Right cardiac atrium (tissue), 5 donors: ENCODE measurements at regions not wholly inside any gene's neighbourhood (a gene's known extent, or its start where the extent isn't known, plus 50 kb on each side); places are given as distances from the start of the nearest gene placed in this dataset.

Experiments used
- ATAC-seq, 2 donors: fragments of 200-7000 bp; cut with Tn5 transposase; one replicate each; pipeline versions ENCODE4 v1.8.0 to v1.9.1; 2020; ENCODE audit warnings: moderate library complexity in 2 of 2, mild to moderate bottlenecking in 1 of 2
- DNase-seq, 3 donors: peaks; one replicate each; pipeline ENCODE4 v3.0.0-alpha.2; 2020
- H3K27ac ChIP-seq: one replicate; pipeline ENCODE4 v1.5.1; 2013; ENCODE audit warnings: mild to moderate bottlenecking, low read length, control low read depth, moderate library complexity
- H3K27me3 ChIP-seq: one replicate; pipeline ENCODE4 v1.6.1; 2013; ENCODE audit not compliant: control insufficient read depth, insufficient read depth
- H3K4me1 ChIP-seq: one replicate; pipeline ENCODE4 v1.6.1; 2013; ENCODE audit warnings: low read length; ENCODE audit not compliant: control insufficient read depth, insufficient read depth
- H3K4me3 ChIP-seq: one replicate; pipeline ENCODE4 v1.5.1; 2013; ENCODE audit warnings: low read length, control low read depth
- H3K9me3 ChIP-seq: one replicate; pipeline ENCODE4 v1.6.1; 2013; ENCODE audit warnings: low read length; ENCODE audit not compliant: control insufficient read depth
- WGBS: extraction: QIAGEN DNeasy Blood & Tissue Kit; methylation state at CpG from one replicate; pipeline ENCODE4 v1.1.7; 2013; 5-methylcytosine and 5-hydroxymethylcytosine counted together
- intact Hi-C, 4 donors: fragments of 100-400 bp; cut with DNase I; formaldehyde crosslinking; loops; one replicate each; pipeline versions ENCODE4 v1.11.0 to v1.14.0; 2022 to 2023
- donor health status: healthy with polysubstance abuse.
- donor health status: DM: no; HTN: yes; CAD: no.
- donor health status: DM: no; HTN: no; CAD: no.
- donor health status: DM: no; HTN: yes; CAD: no; lungs with severe emphysema.
- donor health status: DM: yes; HTN: yes; CAD: no.

GRCh38 chr7:70997261-70997660 is 134.7 kb upstream of the GALNT17 start:
- H3K4me3 ChIP-seq: no peak overlapping the region
- no peaks in the 10 kb centered on the region for H3K9me3 ChIP-seq
- H3K4me1 ChIP-seq: no peaks in the 10 kb centered on the region
- ATAC-seq: peak in 1 of 2 donors; percentile 45
- WGBS: 56% methylated on average over 1 of the region's 1 CpG
- no peaks in the 10 kb centered on the region for H3K27me3 ChIP-seq
- DNase-seq: no peak
- no peak overlapping the region for H3K27ac ChIP-seq
- intact Hi-C loops: no loop called here

DNA sequence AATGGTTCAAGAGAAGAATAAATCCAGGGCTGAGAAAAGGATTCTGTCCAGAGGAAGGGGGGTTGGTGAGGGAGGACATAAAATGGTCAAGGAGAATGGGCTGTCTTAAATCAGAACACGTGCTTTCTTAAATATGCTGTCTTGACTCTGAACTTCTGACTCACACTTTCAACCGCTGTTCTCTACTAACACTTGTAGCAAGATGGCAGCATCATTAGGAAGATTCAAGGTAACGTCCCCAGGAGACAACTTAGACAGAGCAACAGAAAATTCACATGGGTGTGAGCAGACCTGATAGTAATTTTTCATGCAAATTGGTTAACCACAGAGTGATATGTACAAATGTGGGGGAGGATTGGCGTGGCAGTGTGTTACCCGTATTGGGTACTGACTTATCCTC is 126.8 kb upstream of the GALNT17 start:
- DNase-seq (no peak), ATAC-seq (no peak)
- H3K4me3 ChIP-seq: no peak overlapping the region
- no peaks in the 10 kb centered on the region for H3K4me1 ChIP-seq
- H3K9me3 ChIP-seq: peaks cover 2% of the 10 kb centered on the region
- no peaks in the 10 kb centered on the region for H3K27me3 ChIP-seq
- no peak overlapping the region for H3K27ac ChIP-seq
- 68% methylated on average over 5 of the region's 5 CpGs for WGBS
- intact Hi-C loops: no loop called here

- Histone ChIP-seq H3K4me1 (no peaks in the 10 kb centered on the region), H3K9me3 (no peaks in the 10 kb centered on the region), H3K4me3 (no peak overlapping the region), H3K27me3 (no peaks in the 10 kb centered on the region), H3K27ac (no peak overlapping the region)
- WGBS: 63% methylated on average over 3 of the region's 3 CpGs
- intact Hi-C loops: no loop called here
- ATAC-seq (no peak), DNase-seq (no peak)
Measured at GRCh38 chr7:71009636-71010035, 122.3 kb upstream of the GALNT17 start.

GRCh38 chr7:71015252-71015900 is 116.6 kb upstream of the GALNT17 start:
- peak; percentile 72 to 85 (median 82) for DNase-seq
- H3K9me3 ChIP-seq: no peaks in the 10 kb centered on the region
- no peak overlapping the region for H3K4me3 ChIP-seq
- WGBS: 59% methylated on average over 17 of the region's 17 CpGs
- intact Hi-C loops: no loop called here
- H3K27ac ChIP-seq: no peak overlapping the region
- no peaks in the 10 kb centered on the region for H3K4me1 ChIP-seq
- ATAC-seq: peak; percentile 89 to 90
- no peaks in the 10 kb centered on the region for H3K27me3 ChIP-seq

GRCh38 chr7:71016401-71016800 is 115.5 kb upstream of the GALNT17 start:
- WGBS: 59% methylated on average over 2 of the region's 2 CpGs
- H3K27me3 ChIP-seq: no peaks in the 10 kb centered on the region
- H3K27ac ChIP-seq: no peak overlapping the region
- DNase-seq: no peak
- H3K9me3 ChIP-seq: no peaks in the 10 kb centered on the region
- peak; percentile 27 to 58 for ATAC-seq
- intact Hi-C loops: no loop called here
- no peaks in the 10 kb centered on the region for H3K4me1 ChIP-seq
- H3K4me3 ChIP-seq: no peak overlapping the region

- Histone ChIP-seq H3K4me1 (no peaks in the 10 kb centered on the region), H3K4me3 (no peak overlapping the region), H3K27me3 (no peaks in the 10 kb centered on the region), H3K27ac (no peak overlapping the region), H3K9me3 (no peaks in the 10 kb centered on the region)
- intact Hi-C loops: no loop called here
- WGBS: 91% methylated on average over 17 of the region's 17 CpGs
- DNase-seq (no peak), ATAC-seq (no peak)
Measured at GRCh38 chr7:71017602-71018001, 114.3 kb upstream of the GALNT17 start.

DNA sequence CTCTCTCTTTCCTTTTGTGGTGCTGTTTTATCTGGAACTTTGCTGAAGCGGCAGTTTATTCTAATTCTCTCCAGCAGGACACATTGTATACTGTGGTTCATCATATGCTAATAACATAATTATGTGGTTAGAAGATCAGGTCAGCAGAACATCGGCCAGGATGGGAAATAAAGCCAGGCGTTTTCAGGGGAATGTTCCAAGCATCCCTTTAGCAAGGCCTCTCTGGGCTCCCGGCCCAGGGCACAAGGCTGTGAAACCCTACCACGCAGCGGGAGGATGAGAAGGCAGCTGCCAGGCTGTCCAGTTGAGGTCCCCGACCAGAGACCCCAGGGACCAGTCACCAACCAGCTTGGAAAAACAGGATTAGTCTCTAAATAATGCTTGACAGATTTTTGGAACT is 112.2 kb upstream of the GALNT17 start:
- Histone ChIP-seq H3K4me3 (no peak overlapping the region), H3K9me3 (no peaks in the 10 kb centered on the region), H3K27me3 (no peaks in the 10 kb centered on the region), H3K4me1 (no peaks in the 10 kb centered on the region), H3K27ac (no peak overlapping the region)
- intact Hi-C loops: no loop called here
- ATAC-seq (peak; percentile 60 to 69), DNase-seq (peak; percentile 53 to 83 (median 81))
- 52% methylated on average over 7 of the region's 7 CpGs for WGBS

DNA sequence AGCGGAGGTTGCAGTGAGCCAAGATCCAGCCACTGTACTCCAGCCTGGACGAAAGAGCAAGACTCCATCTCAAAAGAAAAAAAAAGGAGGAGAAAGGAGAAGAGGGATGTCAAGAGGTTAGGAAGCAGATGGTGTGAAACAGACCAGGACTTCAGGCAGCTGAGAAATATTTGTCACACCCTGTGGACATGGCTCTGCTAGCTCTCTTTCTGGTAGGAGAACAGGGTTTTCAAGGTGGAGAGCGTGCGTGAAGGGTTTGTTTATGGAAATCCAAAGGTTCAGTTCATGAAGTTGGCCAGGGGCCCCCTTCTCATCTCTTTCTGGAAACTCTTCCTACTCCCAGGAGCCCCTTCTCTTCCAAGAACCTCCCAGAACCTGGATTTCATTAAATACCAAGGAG is 110.8 kb upstream of the GALNT17 start:
- H3K4me1 ChIP-seq: no peaks in the 10 kb centered on the region
- H3K27ac ChIP-seq: no peak overlapping the region
- DNase-seq (no peak), ATAC-seq (no peak)
- 76% methylated on average over 4 of the region's 4 CpGs for WGBS
- no peaks in the 10 kb centered on the region for H3K9me3 ChIP-seq
- H3K4me3 ChIP-seq: no peak overlapping the region
- H3K27me3 ChIP-seq: no peaks in the 10 kb centered on the region
- intact Hi-C loops: no loop called here

GRCh38 chr7:71026680-71027079 is 105.3 kb upstream of the GALNT17 start:
- Histone ChIP-seq H3K4me3 (no peak overlapping the region), H3K9me3 (no peaks in the 10 kb centered on the region), H3K27ac (no peak overlapping the region), H3K4me1 (no peaks in the 10 kb centered on the region), H3K27me3 (no peaks in the 10 kb centered on the region)
- no peak for ATAC-seq
- no peak for DNase-seq
- 75% methylated on average over 5 of the region's 5 CpGs for WGBS
- intact Hi-C loops: no loop called here

- Histone ChIP-seq H3K4me3 (no peak overlapping the region), H3K9me3 (no peaks in the 10 kb centered on the region), H3K27ac (no peak overlapping the region), H3K4me1 (no peaks in the 10 kb centered on the region), H3K27me3 (no peaks in the 10 kb centered on the region)
- intact Hi-C loops: no loop called here
- ATAC-seq (no peak), DNase-seq (no peak)
- 75% methylated on average over 2 of the region's 2 CpGs for WGBS
Measured at GRCh38 chr7:71034243-71034642, 97.7 kb upstream of the GALNT17 start.

DNA sequence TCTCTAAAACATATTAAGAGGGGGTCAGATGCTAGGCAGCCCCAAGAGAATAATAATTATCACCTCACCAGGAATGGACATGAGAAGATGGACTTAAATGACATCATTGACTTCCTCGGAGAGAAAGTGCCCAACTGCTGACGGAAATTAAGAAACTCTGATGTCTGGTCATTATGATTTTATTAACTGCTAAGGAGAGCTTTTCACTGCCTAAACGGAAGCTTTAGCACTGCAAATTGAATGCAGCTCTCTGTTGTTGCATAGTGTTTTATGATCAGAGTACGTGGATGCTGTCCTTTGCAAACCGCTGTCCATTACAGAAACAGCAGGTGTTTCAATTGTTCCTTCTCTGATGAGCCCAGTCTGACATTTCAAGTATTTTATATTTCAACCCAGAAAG is 89.4 kb upstream of the GALNT17 start:
- intact Hi-C loops: no loop called here
- no peaks in the 10 kb centered on the region for H3K9me3 ChIP-seq
- H3K27ac ChIP-seq: no peak overlapping the region
- H3K27me3 ChIP-seq: no peaks in the 10 kb centered on the region
- no peaks in the 10 kb centered on the region for H3K4me1 ChIP-seq
- DNase-seq (no peak), ATAC-seq (no peak)
- 83% methylated on average over 5 of the region's 5 CpGs for WGBS
- H3K4me3 ChIP-seq: no peak overlapping the region

GRCh38 chr7:71050492-71050891 is 81.5 kb upstream of the GALNT17 start:
- intact Hi-C loops: no loop called here
- H3K9me3 ChIP-seq: no peaks in the 10 kb centered on the region
- H3K27me3 ChIP-seq: no peaks in the 10 kb centered on the region
- WGBS: 83% methylated on average over 1 of the region's 1 CpG
- no peak overlapping the region for H3K27ac ChIP-seq
- no peaks in the 10 kb centered on the region for H3K4me1 ChIP-seq
- DNase-seq: no peak
- no peak for ATAC-seq
- no peak overlapping the region for H3K4me3 ChIP-seq
